ENCODE measurements at regions not wholly inside any gene's neighbourhood (a gene's known extent, or its start where the extent isn't known, plus 50 kb on each side); places are given as distances from the start of the nearest gene placed in this dataset.
"Not testable (repeated sequence)": the region's sequence is repeated elsewhere in the genome, so short reads cannot be mapped to it uniquely, and the experiment has no call there.

DNA sequence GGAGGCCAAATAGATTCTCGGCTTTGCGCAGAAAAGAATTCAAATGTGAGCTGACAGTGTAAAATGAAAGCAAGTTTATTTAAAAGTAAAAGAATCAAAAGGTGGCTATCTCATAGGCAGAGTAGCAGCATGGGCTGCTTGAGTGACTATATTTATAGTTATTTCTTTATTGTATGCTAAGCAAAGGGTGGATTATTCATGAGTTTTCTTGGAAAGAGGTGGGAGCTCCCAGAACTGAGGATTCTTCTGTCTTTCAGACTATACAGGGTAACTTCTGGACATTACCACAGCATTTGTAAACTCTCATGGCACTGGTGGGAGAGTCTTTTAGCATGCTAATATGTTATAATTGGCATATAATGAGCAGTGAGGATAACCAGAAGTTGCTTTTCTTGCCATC lies 659.9 kb downstream of the RWDD3 start:
- ATAC-seq (ENCODE audit: low FRiP score) (no peak), DNase-seq (no peak)
- no peaks in the 10 kb centered on the region for H3K36me3 ChIP-seq (ENCODE audit: control insufficient read depth in 1 of 2, insufficient read depth in 2 of 2, low read length in 1 of 2)
- no peaks in the 10 kb centered on the region for H3K4me1 ChIP-seq (ENCODE audit: control insufficient read depth in 1 of 2, insufficient read depth in 2 of 2, low read length in 2 of 2)
- H3K27me3 ChIP-seq (ENCODE audit: control insufficient read depth in 1 of 2, insufficient read depth in 2 of 2, low read length in 1 of 2), result no peaks in the 10 kb centered on the region
- no peak overlapping the region for H3K4me3 ChIP-seq (ENCODE audit: low read length in 2 of 2)
- no peaks in the 10 kb centered on the region for H3K9me3 ChIP-seq (ENCODE audit: control insufficient read depth, low read length)
- 96 to 97% methylated on average over 2 of the region's 2 CpGs for WGBS, 2 donors
- intact Hi-C loops (cut with DNase I), result no loop called here
- no peak overlapping the region for H3K27ac ChIP-seq (ENCODE audit: low read depth in 1 of 2, low read length in 2 of 2)

DNA sequence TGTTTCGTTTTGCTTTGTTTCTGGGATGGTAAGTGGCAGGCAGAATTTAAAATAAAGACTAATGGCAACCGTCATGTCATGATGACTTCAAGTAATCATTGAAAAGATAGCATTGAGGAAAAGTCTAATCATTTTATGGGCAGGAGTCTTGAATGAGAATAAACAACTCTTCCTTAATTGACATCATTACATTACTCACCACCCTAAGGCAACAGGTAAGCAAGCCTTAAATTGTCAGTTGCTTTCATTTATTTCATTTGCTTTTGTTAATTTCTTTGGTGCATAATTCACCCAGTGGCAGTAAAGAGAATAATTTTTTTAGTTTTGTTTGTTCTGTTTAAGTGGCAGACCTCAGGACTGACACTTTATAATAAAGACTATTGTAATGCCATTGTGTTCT lies 669.0 kb downstream of the RWDD3 start:
- intact Hi-C loops (cut with DNase I), result no loop called here
- Histone ChIP-seq H3K4me3 (ENCODE audit: low read length in 2 of 2) (no peak overlapping the region), H3K4me1 (ENCODE audit: control insufficient read depth in 1 of 2, insufficient read depth in 2 of 2, low read length in 2 of 2) (no peaks in the 10 kb centered on the region), H3K27me3 (ENCODE audit: control insufficient read depth in 1 of 2, insufficient read depth in 2 of 2, low read length in 1 of 2) (no peaks in the 10 kb centered on the region), H3K36me3 (ENCODE audit: control insufficient read depth in 1 of 2, insufficient read depth in 2 of 2, low read length in 1 of 2) (no peaks in the 10 kb centered on the region), H3K9me3 (ENCODE audit: control insufficient read depth, low read length) (peaks cover 2% of the 10 kb centered on the region), H3K27ac (ENCODE audit: low read depth in 1 of 2, low read length in 2 of 2) (no peak overlapping the region)
- WGBS, 2 donors, result 81 to 91% methylated on average over 2 of the region's 2 CpGs
- DNase-seq (no peak), ATAC-seq (ENCODE audit: low FRiP score) (no peak)

GRCh38 chr1:95905818-95906395 lies 671.9 kb downstream of the RWDD3 start:
- intact Hi-C loops (cut with DNase I), result no loop called here
- WGBS, 2 donors, result 82% methylated on average over 1 of the region's 1 CpG
- Histone ChIP-seq H3K27ac (ENCODE audit: low read depth in 1 of 2, low read length in 2 of 2) (no peak overlapping the region), H3K27me3 (ENCODE audit: control insufficient read depth in 1 of 2, insufficient read depth in 2 of 2, low read length in 1 of 2) (no peaks in the 10 kb centered on the region), H3K4me1 (ENCODE audit: control insufficient read depth in 1 of 2, insufficient read depth in 2 of 2, low read length in 2 of 2) (no peaks in the 10 kb centered on the region), H3K36me3 (ENCODE audit: control insufficient read depth in 1 of 2, insufficient read depth in 2 of 2, low read length in 1 of 2) (no peaks in the 10 kb centered on the region), H3K4me3 (ENCODE audit: low read length in 2 of 2) (no peak overlapping the region), H3K9me3 (ENCODE audit: control insufficient read depth, low read length) (peaks cover 2% of the 10 kb centered on the region)
- DNase-seq (no peak), ATAC-seq (ENCODE audit: low FRiP score) (no peak)

DNA sequence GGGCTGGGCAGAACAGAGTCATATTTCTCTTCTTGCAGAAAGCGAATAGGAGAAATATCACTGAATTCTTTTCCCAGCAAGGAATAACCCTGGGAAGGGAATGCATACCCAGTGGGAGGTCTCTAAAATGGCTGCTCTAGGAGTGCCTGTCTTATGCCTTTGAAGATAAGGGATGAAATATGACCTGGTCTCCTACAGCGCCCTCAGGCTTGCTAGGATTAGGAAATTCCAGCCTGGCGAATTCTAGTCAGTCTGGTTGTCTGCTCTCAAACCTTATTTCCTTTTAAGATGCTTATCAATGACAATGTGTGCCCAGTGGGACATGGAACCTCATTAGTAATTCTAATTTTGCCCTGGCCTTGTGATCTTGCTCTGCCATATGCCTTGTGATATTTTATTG lies 677.7 kb downstream of the RWDD3 start:
- intact Hi-C loops (cut with DNase I); DNase-seq; H3K9me3 ChIP-seq (ENCODE audit: control insufficient read depth, low read length); H3K4me3 ChIP-seq (ENCODE audit: low read length in 2 of 2); H3K27me3 ChIP-seq (ENCODE audit: control insufficient read depth in 1 of 2, insufficient read depth in 2 of 2, low read length in 1 of 2); H3K4me1 ChIP-seq (ENCODE audit: control insufficient read depth in 1 of 2, insufficient read depth in 2 of 2, low read length in 2 of 2); H3K27ac ChIP-seq (ENCODE audit: low read depth in 1 of 2, low read length in 2 of 2); ATAC-seq (ENCODE audit: low FRiP score); H3K36me3 ChIP-seq (ENCODE audit: control insufficient read depth in 1 of 2, insufficient read depth in 2 of 2, low read length in 1 of 2): not testable (repeated sequence)
- WGBS, 2 donors, result 70 to 71% methylated on average over 3 of the region's 3 CpGs

DNA sequence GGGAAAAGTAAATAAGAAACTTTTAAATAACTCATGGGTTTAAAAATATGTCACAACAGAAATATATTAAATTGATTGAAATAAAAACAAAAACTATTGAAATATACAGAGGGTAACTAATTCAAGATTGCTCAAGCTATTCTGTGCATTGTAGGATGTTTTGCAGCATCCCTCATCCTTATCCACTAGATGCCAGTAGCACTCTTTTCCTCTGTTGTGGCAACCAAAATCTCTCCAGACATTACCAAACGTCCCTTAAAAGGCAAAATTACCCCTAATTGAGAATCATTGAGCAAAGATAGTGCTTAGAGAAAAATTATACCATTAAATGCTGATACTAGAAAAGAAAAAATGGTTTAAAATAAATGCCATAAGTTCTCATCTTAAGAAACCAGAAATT lies 682.6 kb downstream of the RWDD3 start:
- WGBS, 2 donors, result 2 to 6% methylated on average over 1 of the region's 1 CpG

GRCh38 chr1:95924684-95925083 lies 690.7 kb downstream of the RWDD3 start:
- WGBS, 2 donors, result 92 to 93% methylated on average over 4 of the region's 4 CpGs
- ATAC-seq (ENCODE audit: low FRiP score) (no peak), DNase-seq (no peak)
- Histone ChIP-seq H3K4me3 (ENCODE audit: low read length in 2 of 2) (no peak overlapping the region), H3K9me3 (ENCODE audit: control insufficient read depth, low read length) (no peaks in the 10 kb centered on the region), H3K27ac (ENCODE audit: low read depth in 1 of 2, low read length in 2 of 2) (no peak overlapping the region), H3K36me3 (ENCODE audit: control insufficient read depth in 1 of 2, insufficient read depth in 2 of 2, low read length in 1 of 2) (no peaks in the 10 kb centered on the region), H3K4me1 (ENCODE audit: control insufficient read depth in 1 of 2, insufficient read depth in 2 of 2, low read length in 2 of 2) (no peaks in the 10 kb centered on the region), H3K27me3 (ENCODE audit: control insufficient read depth in 1 of 2, insufficient read depth in 2 of 2, low read length in 1 of 2) (no peaks in the 10 kb centered on the region)
- intact Hi-C loops (cut with DNase I), result no loop called here

More for the DNA sequence above, 682.6 kb downstream of the RWDD3 start:
- DNase-seq (no peak), ATAC-seq (ENCODE audit: low FRiP score) (no peak)
- Histone ChIP-seq H3K9me3 (ENCODE audit: control insufficient read depth, low read length) (peaks cover 1% of the 10 kb centered on the region), H3K4me1 (ENCODE audit: control insufficient read depth in 1 of 2, insufficient read depth in 2 of 2, low read length in 2 of 2) (no peaks in the 10 kb centered on the region), H3K4me3 (ENCODE audit: low read length in 2 of 2) (no peak overlapping the region), H3K27me3 (ENCODE audit: control insufficient read depth in 1 of 2, insufficient read depth in 2 of 2, low read length in 1 of 2) (no peaks in the 10 kb centered on the region), H3K27ac (ENCODE audit: low read depth in 1 of 2, low read length in 2 of 2) (no peak overlapping the region), H3K36me3 (ENCODE audit: control insufficient read depth in 1 of 2, insufficient read depth in 2 of 2, low read length in 1 of 2) (no peaks in the 10 kb centered on the region)
- intact Hi-C loops (cut with DNase I), result no loop called here

DNA sequence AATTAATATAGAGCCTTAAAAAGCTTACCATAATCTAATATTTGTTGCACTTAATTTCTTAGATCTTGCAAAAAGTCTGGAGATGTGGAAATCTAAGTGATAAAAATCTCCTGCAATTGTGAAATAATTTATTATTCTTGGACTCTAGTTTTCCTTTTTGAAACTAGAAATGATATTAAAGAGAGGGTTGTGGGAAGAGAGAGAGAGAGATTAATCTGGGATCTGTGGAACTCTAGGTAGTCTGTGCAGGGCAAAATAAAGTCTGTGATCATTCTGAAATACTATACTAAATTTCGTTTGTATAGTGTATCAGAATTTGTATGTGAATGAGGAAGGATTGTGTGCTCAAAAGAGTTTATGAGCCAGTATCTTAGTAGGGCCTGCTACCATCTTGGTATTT lies 692.3 kb downstream of the RWDD3 start:
- WGBS, 2 donors, result 8 to 30% methylated on average over 1 of the region's 1 CpG
- ATAC-seq (ENCODE audit: low FRiP score), result no peak

DNA sequence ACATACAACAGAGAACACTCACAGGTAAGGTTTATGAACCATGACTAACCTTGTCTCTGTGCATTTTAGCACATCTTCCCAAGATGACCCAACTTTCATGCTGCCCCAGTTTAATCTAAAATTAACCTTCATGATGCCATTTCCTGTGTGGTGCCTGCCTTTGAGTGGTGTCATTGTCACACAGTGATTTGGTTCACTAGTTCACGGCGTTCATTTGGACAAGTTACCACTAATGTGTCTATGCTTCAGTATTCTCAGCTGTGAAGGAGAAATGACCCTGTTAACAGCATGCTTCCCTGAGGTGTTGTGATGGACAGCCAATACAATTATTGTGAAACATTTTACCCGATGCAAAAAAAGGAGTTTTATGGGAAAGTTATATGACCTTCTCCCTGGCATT lies 693.1 kb downstream of the RWDD3 start:
- intact Hi-C loops (cut with DNase I), result no loop called here
- DNase-seq (no peak), ATAC-seq (ENCODE audit: low FRiP score) (no peak)
- H3K36me3 ChIP-seq (ENCODE audit: control insufficient read depth in 1 of 2, insufficient read depth in 2 of 2, low read length in 1 of 2), result no peaks in the 10 kb centered on the region
- WGBS, 2 donors, result 73 to 78% methylated on average over 3 of the region's 3 CpGs
- no peak overlapping the region for H3K27ac ChIP-seq (ENCODE audit: low read depth in 1 of 2, low read length in 2 of 2)
- H3K4me1 ChIP-seq (ENCODE audit: control insufficient read depth in 1 of 2, insufficient read depth in 2 of 2, low read length in 2 of 2), result no peaks in the 10 kb centered on the region
- no peaks in the 10 kb centered on the region for H3K27me3 ChIP-seq (ENCODE audit: control insufficient read depth in 1 of 2, insufficient read depth in 2 of 2, low read length in 1 of 2)
- no peak overlapping the region for H3K4me3 ChIP-seq (ENCODE audit: low read length in 2 of 2)
- no peaks in the 10 kb centered on the region for H3K9me3 ChIP-seq (ENCODE audit: control insufficient read depth, low read length)

More for the DNA sequence above, 692.3 kb downstream of the RWDD3 start:
- H3K9me3 ChIP-seq (ENCODE audit: control insufficient read depth, low read length), result no peaks in the 10 kb centered on the region
- no peak overlapping the region for H3K27ac ChIP-seq (ENCODE audit: low read depth in 1 of 2, low read length in 2 of 2)
- no peaks in the 10 kb centered on the region for H3K4me1 ChIP-seq (ENCODE audit: control insufficient read depth in 1 of 2, insufficient read depth in 2 of 2, low read length in 2 of 2)
- intact Hi-C loops (cut with DNase I), result no loop called here
- H3K36me3 ChIP-seq (ENCODE audit: control insufficient read depth in 1 of 2, insufficient read depth in 2 of 2, low read length in 1 of 2), result no peaks in the 10 kb centered on the region
- no peaks in the 10 kb centered on the region for H3K27me3 ChIP-seq (ENCODE audit: control insufficient read depth in 1 of 2, insufficient read depth in 2 of 2, low read length in 1 of 2)
- H3K4me3 ChIP-seq (ENCODE audit: low read length in 2 of 2), result no peak overlapping the region
- no peak for DNase-seq

DNA sequence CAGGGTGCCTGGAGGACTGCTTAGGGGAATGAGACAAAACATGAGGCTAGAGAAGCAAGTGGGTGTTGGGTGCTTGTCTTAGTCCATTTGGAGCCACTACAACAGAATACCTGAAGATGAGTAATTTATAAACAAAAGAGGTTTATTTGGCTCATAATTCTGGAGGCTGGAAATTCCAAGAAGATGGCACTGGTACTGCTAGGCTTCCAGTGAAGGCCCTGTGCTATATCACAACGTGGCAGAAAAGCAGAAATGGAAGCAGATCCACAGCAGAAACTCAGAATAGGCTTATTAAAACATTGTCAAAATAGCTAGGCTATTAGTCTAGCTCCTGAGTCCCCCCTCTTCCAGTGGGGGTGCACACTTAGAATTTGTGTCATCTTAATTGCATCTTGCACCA lies 701.7 kb downstream of the RWDD3 start:
- no peak overlapping the region for H3K27ac ChIP-seq (ENCODE audit: low read depth in 1 of 2, low read length in 2 of 2)
- no peak for ATAC-seq (ENCODE audit: low FRiP score)
- DNase-seq, result no peak
- 64 to 67% methylated on average over 1 of the region's 1 CpG for WGBS, 2 donors
- no peaks in the 10 kb centered on the region for H3K9me3 ChIP-seq (ENCODE audit: control insufficient read depth, low read length)
- H3K4me1 ChIP-seq (ENCODE audit: control insufficient read depth in 1 of 2, insufficient read depth in 2 of 2, low read length in 2 of 2), result no peaks in the 10 kb centered on the region
- no peak overlapping the region for H3K4me3 ChIP-seq (ENCODE audit: low read length in 2 of 2)
- intact Hi-C loops (cut with DNase I), result no loop called here
- no peaks in the 10 kb centered on the region for H3K27me3 ChIP-seq (ENCODE audit: control insufficient read depth in 1 of 2, insufficient read depth in 2 of 2, low read length in 1 of 2)
- H3K36me3 ChIP-seq (ENCODE audit: control insufficient read depth in 1 of 2, insufficient read depth in 2 of 2, low read length in 1 of 2), result no peaks in the 10 kb centered on the region
